GM12875 (cell line): ENCODE measurements at regions not wholly inside any gene's neighbourhood (a gene's known extent, or its start where the extent isn't known, plus 50 kb on each side); places are given as distances from the start of the nearest gene placed in this dataset.
"Not testable (repeated sequence)": the region's sequence is repeated elsewhere in the genome, so short reads cannot be mapped to it uniquely, and the experiment has no call there.

Source experiments
- H3K4me3 ChIP-seq: one replicate; pipeline ENCODE4 v1.5.1; 2011; ENCODE audit warnings: low read depth, low read length, control low read depth
- TF ChIP-seq, protein P1 (sequence below): IDR thresholded peaks from 2 replicates; pipeline ENCODE4 v1.5.1; 2011; ENCODE audit warnings: low read depth, mild to moderate bottlenecking, control low read depth, inconsistent platforms, low read length, moderate library complexity, borderline replicate concordance; ENCODE audit not compliant: insufficient read depth

DNA sequence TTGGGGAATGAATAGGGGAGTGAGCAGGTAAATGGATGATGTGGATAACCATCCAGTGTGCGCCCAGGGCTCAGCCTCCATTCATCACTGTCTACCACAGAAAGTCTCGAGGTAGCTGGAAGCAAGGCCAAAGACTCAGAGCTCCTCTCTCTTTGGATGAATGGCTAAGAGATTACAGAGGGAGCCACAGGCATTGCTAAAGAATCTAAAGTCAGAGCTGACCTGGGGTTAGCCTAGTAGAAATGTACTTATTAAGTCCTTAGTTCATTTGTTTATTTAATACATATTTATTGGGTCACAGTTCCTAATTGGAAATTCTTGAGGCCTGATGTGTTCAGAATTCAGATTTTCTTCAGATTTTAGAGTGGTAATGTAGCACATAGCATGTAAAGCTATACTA lies 88.7 kb upstream of the HPF1 start:
- H3K4me3 ChIP-seq = no peak overlapping the region
- TF ChIP-seq, protein P1, sequence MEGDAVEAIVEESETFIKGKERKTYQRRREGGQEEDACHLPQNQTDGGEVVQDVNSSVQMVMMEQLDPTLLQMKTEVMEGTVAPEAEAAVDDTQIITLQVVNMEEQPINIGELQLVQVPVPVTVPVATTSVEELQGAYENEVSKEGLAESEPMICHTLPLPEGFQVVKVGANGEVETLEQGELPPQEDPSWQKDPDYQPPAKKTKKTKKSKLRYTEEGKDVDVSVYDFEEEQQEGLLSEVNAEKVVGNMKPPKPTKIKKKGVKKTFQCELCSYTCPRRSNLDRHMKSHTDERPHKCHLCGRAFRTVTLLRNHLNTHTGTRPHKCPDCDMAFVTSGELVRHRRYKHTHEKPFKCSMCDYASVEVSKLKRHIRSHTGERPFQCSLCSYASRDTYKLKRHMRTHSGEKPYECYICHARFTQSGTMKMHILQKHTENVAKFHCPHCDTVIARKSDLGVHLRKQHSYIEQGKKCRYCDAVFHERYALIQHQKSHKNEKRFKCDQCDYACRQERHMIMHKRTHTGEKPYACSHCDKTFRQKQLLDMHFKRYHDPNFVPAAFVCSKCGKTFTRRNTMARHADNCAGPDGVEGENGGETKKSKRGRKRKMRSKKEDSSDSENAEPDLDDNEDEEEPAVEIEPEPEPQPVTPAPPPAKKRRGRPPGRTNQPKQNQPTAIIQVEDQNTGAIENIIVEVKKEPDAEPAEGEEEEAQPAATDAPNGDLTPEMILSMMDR = no peak

DNA sequence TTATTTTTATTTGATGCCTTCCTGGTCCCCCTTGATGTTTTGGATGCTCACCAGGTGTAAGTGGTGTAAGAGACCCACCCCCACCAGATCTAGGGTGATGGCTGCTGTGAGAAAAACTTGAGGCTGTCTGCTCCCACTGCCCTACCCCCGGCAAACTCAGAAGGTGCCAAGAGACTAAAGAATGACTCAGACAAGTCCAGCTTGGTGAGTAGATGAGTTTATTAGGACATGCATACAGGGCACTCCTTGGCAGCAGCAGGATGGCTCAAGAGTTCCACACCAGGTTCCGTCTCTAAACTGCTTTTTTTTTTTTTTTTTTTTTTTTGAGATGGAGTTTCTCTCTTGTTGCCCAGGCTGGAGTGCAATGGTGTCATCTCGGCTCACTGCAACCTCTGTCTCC lies 84.0 kb upstream of the HPF1 start:
- TF ChIP-seq, protein P1 = no peak
- no peak overlapping the region for H3K4me3 ChIP-seq

DNA sequence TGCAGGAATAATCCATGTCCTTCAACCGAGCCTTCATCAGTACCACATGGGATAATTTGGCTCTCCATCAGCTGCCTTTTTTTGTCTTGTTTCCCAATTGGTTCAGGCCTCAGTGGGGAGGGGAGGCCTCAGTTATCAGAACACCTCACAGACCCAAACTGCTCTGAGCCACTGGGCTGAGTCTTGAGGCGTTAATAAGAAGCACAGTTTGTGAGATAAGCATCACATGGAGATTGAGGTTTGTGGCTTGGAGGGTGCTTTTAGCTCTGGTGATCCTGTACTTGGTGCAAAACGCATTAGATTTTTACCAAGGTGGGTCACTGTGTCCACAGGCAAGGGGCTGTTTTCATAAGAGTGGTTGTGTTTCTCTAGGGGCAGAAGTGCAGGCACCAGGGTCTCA lies 82.8 kb upstream of the HPF1 start:
- TF ChIP-seq, protein P1 = no peak
- H3K4me3 ChIP-seq = no peak overlapping the region

DNA sequence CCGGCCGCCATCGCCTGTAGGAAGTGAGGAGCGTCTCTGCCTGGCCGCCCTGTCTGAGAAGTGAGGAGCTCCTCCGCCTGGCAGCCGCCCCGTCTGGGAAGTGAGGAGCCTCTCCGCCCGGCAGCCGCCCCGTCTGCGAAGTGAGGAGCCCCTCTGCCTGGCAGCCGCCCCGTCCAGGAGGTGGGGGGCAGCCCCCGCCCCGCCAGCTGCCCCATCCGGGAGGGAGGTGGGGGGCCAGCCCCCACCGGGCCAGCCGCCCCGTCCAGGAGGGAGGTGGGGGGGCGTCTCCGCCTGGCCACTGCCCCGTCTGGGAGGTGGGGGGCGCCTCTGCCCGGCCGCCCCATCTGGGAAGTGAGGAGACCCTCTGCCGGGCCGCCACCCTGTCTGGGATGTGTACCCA lies 70.6 kb upstream of the HPF1 start:
- H3K4me3 ChIP-seq = not testable (repeated sequence)

DNA sequence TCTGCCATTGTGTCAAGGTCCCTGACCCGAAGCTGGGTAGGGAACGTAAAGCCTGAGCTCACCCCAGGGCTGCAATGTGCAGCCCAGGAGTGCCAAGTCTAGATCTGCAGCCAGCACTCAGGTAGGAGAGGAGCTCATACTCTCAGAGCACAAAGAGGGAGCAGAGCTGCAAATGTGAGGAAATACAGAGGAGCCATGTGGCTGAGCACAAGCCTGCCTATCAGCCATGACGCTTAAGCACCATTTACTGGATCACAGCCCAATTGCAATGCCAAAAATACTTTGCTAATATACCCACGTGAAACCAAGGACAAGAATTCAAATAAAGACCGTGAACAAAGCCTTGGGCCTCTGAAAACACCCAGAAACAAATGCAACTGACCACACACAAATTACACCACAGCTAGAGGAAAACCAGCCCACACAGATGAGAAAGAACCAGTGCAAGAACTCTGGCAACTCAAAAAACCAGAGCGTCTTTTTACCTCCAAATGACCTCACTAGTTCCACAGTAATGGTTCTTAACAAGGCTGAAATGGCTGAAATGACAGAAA lies 69.0 kb upstream of the HPF1 start:
- TF ChIP-seq, protein P1 = no peak
- H3K4me3 ChIP-seq = no peak overlapping the region

DNA sequence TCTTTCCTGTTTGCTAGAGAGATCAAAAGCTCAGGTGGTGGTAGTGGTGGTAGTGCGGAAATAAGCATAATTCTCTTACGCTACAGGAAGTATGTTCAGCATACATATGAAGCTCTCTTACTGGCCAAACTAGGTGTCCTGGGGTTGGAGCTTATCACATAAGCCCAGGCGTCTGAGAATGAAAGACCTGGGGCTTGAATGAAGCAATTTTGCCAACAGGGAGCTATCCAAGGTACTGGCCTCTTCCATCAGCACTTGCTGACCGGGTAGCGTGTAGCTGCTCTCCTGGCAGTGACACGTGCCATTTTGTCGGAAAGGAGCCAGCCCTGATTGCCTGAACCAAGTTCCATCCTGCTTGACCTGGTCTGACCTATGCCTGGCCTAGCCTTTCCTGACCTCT lies 65.9 kb upstream of the HPF1 start:
- TF ChIP-seq, protein P1 = no peak
- H3K4me3 ChIP-seq = no peak overlapping the region

DNA sequence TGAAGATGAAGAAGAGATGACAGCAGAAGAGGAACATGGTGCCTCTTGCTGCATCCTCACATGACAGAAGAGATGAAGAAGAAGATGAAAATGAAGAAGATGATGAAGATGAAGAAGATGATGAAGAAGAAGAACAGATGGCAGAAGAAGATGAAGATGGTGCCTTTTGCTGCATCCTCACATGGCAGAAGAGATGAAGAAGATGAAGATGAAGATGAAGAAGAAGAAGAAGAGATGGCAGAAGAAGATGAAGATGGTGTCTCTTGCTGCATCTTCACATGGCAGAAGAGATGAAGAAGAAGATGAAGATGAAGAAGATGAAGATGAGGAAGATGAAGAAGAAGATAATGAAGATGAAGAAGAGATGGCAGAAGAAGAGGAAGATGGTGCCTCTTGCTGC lies 63.7 kb upstream of the HPF1 start:
- no peak overlapping the region for H3K4me3 ChIP-seq
- TF ChIP-seq, protein P1 = no peak
